ENCODE measurements at regions not wholly inside any gene's neighbourhood (a gene's known extent, or its start where the extent isn't known, plus 50 kb on each side); places are given as distances from the start of the nearest gene placed in this dataset.
"Not testable (repeated sequence)": the region's sequence is repeated elsewhere in the genome, so short reads cannot be mapped to it uniquely, and the experiment has no call there.

GRCh38 chr5:129294216-129294615, 165.9 kb upstream of the ADAMTS19 start:
- not testable (repeated sequence) for TF ChIP-seq CTCF (IDR thresholded peaks at IDR 0.05; ENCODE audit: low read depth, low read length, missing input control); EGR1 (IDR thresholded peaks at IDR 0.05; ENCODE audit: low read depth in 2 of 2); YY1 (IDR thresholded peaks at IDR 0.05); GABPA (IDR thresholded peaks at IDR 0.05 in 1 of 2, conservative IDR thresholded peaks at IDR 0.05 in 1 of 2); REST (IDR thresholded peaks at IDR 0.05); RAD21 (IDR thresholded peaks at IDR 0.05); MAX (IDR thresholded peaks at IDR 0.05); SP1 (IDR thresholded peaks at IDR 0.05)
